Calu3 (cell line): ENCODE measurements at regions not wholly inside any gene's neighbourhood (a gene's known extent, or its start where the extent isn't known, plus 50 kb on each side); places are given as distances from the start of the nearest gene placed in this dataset.

Experiments
- BruUV-seq: library from RNA; stranded (reverse); fragments of 400-500 nt; replicated peaks from 2 replicates; lab custom pipeline; 2021; lab: Mats Ljungman, UMichigan
- CTCF ChIA-PET: fragments of 300-600 bp; sonication (Branson Sonifier 250); formaldehyde crosslinking; loops from one replicate; lab custom pipeline; 2022; ENCODE audit warnings: antibody characterized with exemption; lab: Charles Lee
- DNase-seq: peaks from one replicate; pipeline ENCODE4 v3.0.0; 2022
- H3K27ac Mint-ChIP-seq: one replicate; pipeline ENCODE4 v1.8.0; 2022; ENCODE audit warnings: mixed read lengths; ENCODE audit not compliant: unreplicated experiment
- H3K27me3 Mint-ChIP-seq: one replicate; pipeline ENCODE4 v1.8.0; 2022; ENCODE audit warnings: mixed read lengths; ENCODE audit not compliant: unreplicated experiment
- H3K36me3 Mint-ChIP-seq: one replicate; pipeline ENCODE4 v1.8.0; 2022; ENCODE audit warnings: mild to moderate bottlenecking, moderate library complexity, mixed read lengths; ENCODE audit not compliant: insufficient read depth, unreplicated experiment
- H3K4me1 Mint-ChIP-seq: one replicate; pipeline ENCODE4 v1.8.0; 2022; ENCODE audit warnings: mild to moderate bottlenecking, low read depth, mixed read lengths; ENCODE audit not compliant: unreplicated experiment
- H3K4me3 Mint-ChIP-seq: one replicate; pipeline ENCODE4 v1.8.0; 2022; ENCODE audit warnings: mild to moderate bottlenecking, low read depth, moderate library complexity, mixed read lengths; ENCODE audit not compliant: unreplicated experiment
- H3K9me3 Mint-ChIP-seq: one replicate; pipeline ENCODE4 v1.8.0; 2022; ENCODE audit warnings: low read depth, mixed read lengths; ENCODE audit not compliant: unreplicated experiment
- intact Hi-C: fragments of 100-400 bp; cut with micrococcal nuclease; formaldehyde crosslinking; loops from one replicate; pipeline ENCODE4 v1.10.0; 2022; ENCODE audit not compliant: unreplicated experiment
- TF ChIP-seq, protein P1 (sequence below): fragments of 200-600 bp; IDR thresholded peaks from one replicate; pipeline ENCODE4 v1.8.0; 2022; ENCODE audit warnings: antibody characterized with exemption; ENCODE audit not compliant: unreplicated experiment

DNA sequence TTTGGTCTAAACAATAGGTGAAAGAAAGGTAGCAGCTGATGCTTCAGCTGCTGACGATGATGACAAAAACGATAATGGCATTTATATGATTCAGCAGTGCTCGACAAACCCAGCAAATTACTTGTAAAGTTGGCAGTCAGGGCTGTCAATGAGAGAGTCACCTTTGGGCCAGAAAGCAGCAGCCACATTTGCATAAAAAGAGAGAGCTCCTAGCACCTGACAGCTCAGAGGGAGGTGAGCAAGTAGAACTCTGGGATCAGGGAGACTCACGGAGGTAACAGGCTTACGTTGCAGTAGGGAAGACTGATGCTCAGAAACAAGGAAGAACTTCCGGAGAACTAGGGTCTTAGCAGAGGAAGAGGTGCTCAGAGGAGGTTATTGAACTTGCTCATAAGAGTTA is 291.9 kb upstream of the ZFHX3 start:
- DNase-seq, result no peak
- no TSS peak for BruUV-seq
- Mint-ChIP-seq H3K4me1 (no peaks in the 10 kb centered on the region), H3K9me3 (no peaks in the 10 kb centered on the region), H3K36me3 (no peaks in the 10 kb centered on the region), H3K27ac (no peak overlapping the region), H3K27me3 (peaks cover 32% of the 10 kb centered on the region), H3K4me3 (no peak overlapping the region)
- CTCF ChIA-PET, result no interaction called here
- intact Hi-C loops, result no loop called here
- TF ChIP-seq, protein P1, sequence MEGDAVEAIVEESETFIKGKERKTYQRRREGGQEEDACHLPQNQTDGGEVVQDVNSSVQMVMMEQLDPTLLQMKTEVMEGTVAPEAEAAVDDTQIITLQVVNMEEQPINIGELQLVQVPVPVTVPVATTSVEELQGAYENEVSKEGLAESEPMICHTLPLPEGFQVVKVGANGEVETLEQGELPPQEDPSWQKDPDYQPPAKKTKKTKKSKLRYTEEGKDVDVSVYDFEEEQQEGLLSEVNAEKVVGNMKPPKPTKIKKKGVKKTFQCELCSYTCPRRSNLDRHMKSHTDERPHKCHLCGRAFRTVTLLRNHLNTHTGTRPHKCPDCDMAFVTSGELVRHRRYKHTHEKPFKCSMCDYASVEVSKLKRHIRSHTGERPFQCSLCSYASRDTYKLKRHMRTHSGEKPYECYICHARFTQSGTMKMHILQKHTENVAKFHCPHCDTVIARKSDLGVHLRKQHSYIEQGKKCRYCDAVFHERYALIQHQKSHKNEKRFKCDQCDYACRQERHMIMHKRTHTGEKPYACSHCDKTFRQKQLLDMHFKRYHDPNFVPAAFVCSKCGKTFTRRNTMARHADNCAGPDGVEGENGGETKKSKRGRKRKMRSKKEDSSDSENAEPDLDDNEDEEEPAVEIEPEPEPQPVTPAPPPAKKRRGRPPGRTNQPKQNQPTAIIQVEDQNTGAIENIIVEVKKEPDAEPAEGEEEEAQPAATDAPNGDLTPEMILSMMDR, result no peak

GRCh38 chr16:73337373-73338296 is 289.7 kb upstream of the ZFHX3 start:
- TF ChIP-seq, protein P1, result no peak
- intact Hi-C loops, result no loop called here
- peaks cover 10% of the 10 kb centered on the region for H3K27me3 Mint-ChIP-seq
- no peak overlapping the region for H3K27ac Mint-ChIP-seq
- no peaks in the 10 kb centered on the region for H3K36me3 Mint-ChIP-seq
- H3K9me3 Mint-ChIP-seq, result no peaks in the 10 kb centered on the region
- no peak for DNase-seq
- CTCF ChIA-PET, result no interaction called here
- no peak overlapping the region for H3K4me3 Mint-ChIP-seq
- no TSS peak for BruUV-seq
- H3K4me1 Mint-ChIP-seq, result no peaks in the 10 kb centered on the region

DNA sequence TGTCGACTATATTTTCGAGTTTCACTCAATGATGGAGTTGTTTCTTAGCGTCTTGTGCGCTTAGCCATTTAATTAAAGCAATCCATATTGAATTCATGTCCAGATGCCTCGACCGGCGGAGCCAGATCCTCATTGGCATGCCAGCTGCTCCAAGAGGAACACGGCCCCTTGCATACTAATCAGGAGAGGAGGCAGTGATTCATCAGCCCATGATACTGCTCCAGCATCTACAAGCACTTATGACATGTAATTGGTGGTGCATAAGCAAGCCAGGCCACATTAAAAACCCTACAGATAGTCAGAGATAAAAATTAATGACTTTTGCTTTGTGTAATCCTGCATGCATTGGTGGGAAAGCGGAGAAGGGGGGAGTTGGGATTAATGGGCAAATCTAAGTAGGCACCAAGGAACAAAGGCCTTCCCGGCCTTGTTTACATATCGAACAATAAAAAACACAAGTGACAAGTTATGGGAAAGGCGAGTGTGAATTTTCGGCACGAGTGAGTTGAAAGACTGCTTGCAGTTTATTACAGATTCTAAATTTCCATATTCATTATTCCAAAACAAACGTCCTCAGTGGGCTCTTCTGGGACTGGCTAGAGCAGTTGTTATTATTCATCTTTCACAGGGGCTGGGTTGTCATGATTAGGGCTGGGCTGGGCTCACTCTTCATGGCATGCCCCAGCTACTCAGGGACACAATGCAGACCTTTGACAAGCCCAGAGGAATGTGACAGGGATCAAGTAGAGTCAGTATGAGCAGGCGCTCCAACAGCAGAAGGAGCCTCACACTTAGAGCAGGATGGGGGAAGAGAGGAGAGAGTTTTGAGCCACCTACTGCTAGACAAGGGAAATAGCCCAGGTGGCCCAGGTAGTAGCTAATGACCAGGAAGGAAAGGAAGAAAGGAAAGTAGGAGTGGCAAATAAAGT is 281.7 kb upstream of the ZFHX3 start:
- H3K27ac Mint-ChIP-seq, result no peak overlapping the region
- peaks cover 17% of the 10 kb centered on the region for H3K27me3 Mint-ChIP-seq
- H3K4me1 Mint-ChIP-seq, result no peaks in the 10 kb centered on the region
- TF ChIP-seq, protein P1, result no peak
- peak; percentile 40 for DNase-seq
- BruUV-seq, result no TSS peak
- H3K36me3 Mint-ChIP-seq, result no peaks in the 10 kb centered on the region
- H3K9me3 Mint-ChIP-seq, result no peaks in the 10 kb centered on the region
- intact Hi-C loops, result loop anchor here (5.0 kb wide), 1 partner anchor 827 kb away; no protein-coding TSS in a partner anchor
- CTCF ChIA-PET, result interaction anchor here (0.5 to 1.2 kb wide), 3 partner anchors 97 to 763 kb away, joined by 3 to 6 read pairs (median 4); no protein-coding TSS in a partner anchor
- H3K4me3 Mint-ChIP-seq, result no peak overlapping the region

DNA sequence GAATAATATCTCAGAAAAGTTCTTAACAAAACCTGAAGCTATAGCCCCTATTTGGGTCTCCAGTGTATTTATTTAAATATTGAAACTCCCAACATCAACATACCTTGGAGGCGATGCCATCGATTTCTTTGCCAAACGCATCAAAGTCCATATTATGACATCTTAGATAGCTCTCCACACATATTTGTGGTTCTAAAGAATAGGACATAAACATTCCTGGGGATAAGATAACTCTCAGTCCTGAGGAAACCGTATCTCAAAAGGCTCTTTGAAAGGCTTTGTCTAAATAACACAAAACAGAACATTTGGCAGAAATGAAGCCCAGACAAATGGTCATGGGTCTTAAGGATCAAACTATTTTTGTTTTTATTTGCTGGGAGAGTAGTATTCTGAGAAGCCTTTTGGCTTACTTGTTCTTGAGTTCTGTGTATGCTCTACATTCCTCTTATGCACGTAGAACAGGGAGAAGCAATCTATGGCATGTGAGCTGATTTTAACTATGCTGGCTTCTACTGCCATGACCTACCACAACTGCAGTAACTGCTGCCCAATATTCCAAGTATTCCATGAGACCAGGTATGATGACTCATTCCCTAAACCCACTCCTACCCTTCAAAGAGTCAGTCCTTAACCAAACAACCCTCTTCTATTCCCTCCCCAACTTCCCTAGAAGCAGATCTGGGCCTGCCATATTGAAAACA is 279.0 kb upstream of the ZFHX3 start:
- H3K4me3 Mint-ChIP-seq, result no peak overlapping the region
- H3K27me3 Mint-ChIP-seq, result peaks cover 41% of the 10 kb centered on the region
- H3K4me1 Mint-ChIP-seq, result no peaks in the 10 kb centered on the region
- no peaks in the 10 kb centered on the region for H3K36me3 Mint-ChIP-seq
- no peaks in the 10 kb centered on the region for H3K9me3 Mint-ChIP-seq
- intact Hi-C loops, result no loop called here
- CTCF ChIA-PET, result no interaction called here
- no TSS peak for BruUV-seq
- DNase-seq, result no peak
- no peak overlapping the region for H3K27ac Mint-ChIP-seq
- TF ChIP-seq, protein P1, result no peak
